KMS-11 (cell line): ENCODE measurements at regions not wholly inside any gene's neighbourhood (a gene's known extent, or its start where the extent isn't known, plus 50 kb on each side); places are given as distances from the start of the nearest gene placed in this dataset.
"Not testable (repeated sequence)": the region's sequence is repeated elsewhere in the genome, so short reads cannot be mapped to it uniquely, and the experiment has no call there.

Experiments
- H2AFZ ChIP-seq: fragments of 200-600 bp; sonication (generic); 2 replicates; pipeline ENCODE4 v1.6.1; 2016; ENCODE audit warnings: antibody characterized with exemption, mixed run types, low read depth
- H3K27ac ChIP-seq: fragments of 200-600 bp; sonication (generic); 2 replicates; pipeline ENCODE4 v1.6.1; 2016; ENCODE audit warnings: mild to moderate bottlenecking, mixed run types
- H3K27me3 ChIP-seq: fragments of 200-600 bp; sonication (generic); 2 replicates; pipeline ENCODE4 v1.6.1; 2017; ENCODE audit warnings: mild to moderate bottlenecking, low read depth, mixed run types, moderate library complexity; ENCODE audit not compliant: insufficient read depth
- H3K36me3 ChIP-seq: fragments of 200-600 bp; sonication (generic); 2 replicates; pipeline ENCODE4 v1.6.1; 2017; ENCODE audit warnings: mild to moderate bottlenecking, mixed run types; ENCODE audit not compliant: insufficient read depth
- H3K4me1 ChIP-seq: fragments of 200-600 bp; sonication (generic); 2 replicates; pipeline ENCODE4 v1.6.1; 2016; ENCODE audit warnings: mild to moderate bottlenecking, low read depth, mixed run types; ENCODE audit not compliant: poor library complexity, severe bottlenecking
- H3K4me2 ChIP-seq: fragments of 200-600 bp; sonication (generic); 2 replicates; pipeline ENCODE4 v1.7.0; 2016; ENCODE audit warnings: mild to moderate bottlenecking, mixed run types
- H3K4me3 ChIP-seq: fragments of 200-600 bp; sonication (generic); IDR thresholded peaks from 2 replicates; pipeline ENCODE4 v1.6.1; 2017; ENCODE audit warnings: low read depth, low read length, mixed read lengths; ENCODE audit not compliant: insufficient read depth
- H3K79me2 ChIP-seq: fragments of 200-600 bp; sonication (generic); 2 replicates; pipeline ENCODE4 v1.6.1; 2016; ENCODE audit warnings: low read depth, mixed run types; ENCODE audit not compliant: insufficient read depth
- H3K9ac ChIP-seq: fragments of 200-600 bp; sonication (generic); 2 replicates; pipeline ENCODE4 v1.6.1; 2016; ENCODE audit warnings: mild to moderate bottlenecking, mixed run types
- H4K20me1 ChIP-seq: fragments of 200-600 bp; sonication (generic); 2 replicates; pipeline ENCODE4 v1.6.1; 2016; ENCODE audit warnings: mild to moderate bottlenecking, mixed run types; ENCODE audit not compliant: insufficient read depth
- CTCF ChIP-seq: fragments of 200-600 bp; sonication (generic); conservative IDR thresholded peaks from 2 replicates; pipeline ENCODE4 v1.6.1; 2017; ENCODE audit warnings: low read depth, mild to moderate bottlenecking, antibody characterized with exemption, low read length, moderate library complexity, mixed read lengths

DNA sequence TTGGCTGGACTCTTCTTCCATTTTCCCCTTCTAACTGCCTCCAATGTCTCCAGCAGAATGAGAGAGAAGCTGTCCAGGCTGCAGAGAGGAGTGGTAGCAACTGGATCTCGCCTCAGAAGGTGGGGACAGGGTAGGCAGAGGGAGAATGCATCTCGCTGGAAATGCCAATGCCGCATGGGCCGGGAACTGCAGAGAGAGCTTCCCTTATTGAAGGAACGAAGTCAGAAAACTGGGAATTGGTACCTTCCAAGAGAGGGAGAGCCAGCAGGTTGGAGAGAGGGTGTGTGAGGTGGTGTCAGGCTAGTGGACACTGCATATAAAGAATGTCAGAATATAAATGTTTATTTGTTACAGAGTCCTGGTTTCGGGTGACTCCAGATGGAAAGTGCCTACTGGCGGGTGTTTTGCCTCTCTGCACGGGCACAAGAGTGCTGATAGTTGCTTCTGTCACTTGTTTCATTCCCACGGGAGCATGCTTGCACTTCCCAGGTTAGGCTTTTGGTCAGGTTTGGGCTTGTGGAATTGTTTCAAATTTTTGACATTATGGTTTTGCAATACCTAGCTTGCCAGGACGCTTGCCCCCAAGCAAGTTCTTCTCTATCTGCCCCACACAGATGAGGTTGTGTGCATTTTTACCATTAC is 156.8 kb upstream of the STS start:
- H3K27me3 ChIP-seq: no peaks in the 10 kb centered on the region
- H3K27ac ChIP-seq: no peak overlapping the region
- no peak overlapping the region for H3K9ac ChIP-seq
- H2AFZ ChIP-seq: no peak overlapping the region
- H3K4me2 ChIP-seq: no peak overlapping the region
- no peaks in the 10 kb centered on the region for H3K79me2 ChIP-seq
- TF ChIP-seq CTCF: no peak
- no peaks in the 10 kb centered on the region for H3K36me3 ChIP-seq
- no peaks in the 10 kb centered on the region for H3K4me1 ChIP-seq
- H4K20me1 ChIP-seq: no peaks in the 10 kb centered on the region
- H3K4me3 ChIP-seq: no peak overlapping the region

GRCh38 chrX:6989858-6990257 is 157.7 kb upstream of the STS start:
- Histone ChIP-seq H3K4me3 (no peak overlapping the region), H3K4me1 (no peaks in the 10 kb centered on the region), H3K79me2 (no peaks in the 10 kb centered on the region), H3K27ac (no peak overlapping the region), H3K27me3 (no peaks in the 10 kb centered on the region), H4K20me1 (no peaks in the 10 kb centered on the region), H3K4me2 (no peak overlapping the region), H3K9ac (no peak overlapping the region), H3K36me3 (no peaks in the 10 kb centered on the region), H2AFZ (no peak overlapping the region)
- TF ChIP-seq CTCF: no peak

DNA sequence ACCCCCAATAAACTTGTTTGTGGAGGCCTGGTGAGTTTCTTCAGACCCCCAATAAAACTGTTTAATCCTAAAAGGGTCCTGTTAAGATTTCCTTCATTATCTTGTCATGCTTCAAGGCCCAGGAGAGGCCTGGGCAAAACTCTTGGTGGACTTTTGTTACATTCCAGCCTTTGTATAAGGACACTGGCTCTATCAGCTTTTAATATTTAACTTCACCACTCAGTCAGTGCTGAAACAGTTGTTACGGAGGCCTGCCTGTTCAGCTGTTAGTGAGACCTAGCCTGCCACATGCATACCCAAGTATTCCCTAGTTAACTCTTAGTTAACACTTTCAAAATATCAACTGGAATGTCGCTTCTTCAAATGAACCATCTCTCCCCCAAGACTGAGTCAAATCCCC is 158.8 kb upstream of the STS start:
- not testable (repeated sequence) for H2AFZ ChIP-seq, H3K27me3 ChIP-seq, H3K79me2 ChIP-seq, H3K27ac ChIP-seq, H3K36me3 ChIP-seq, H3K9ac ChIP-seq, H3K4me1 ChIP-seq, H3K4me3 ChIP-seq, H3K4me2 ChIP-seq, H4K20me1 ChIP-seq

DNA sequence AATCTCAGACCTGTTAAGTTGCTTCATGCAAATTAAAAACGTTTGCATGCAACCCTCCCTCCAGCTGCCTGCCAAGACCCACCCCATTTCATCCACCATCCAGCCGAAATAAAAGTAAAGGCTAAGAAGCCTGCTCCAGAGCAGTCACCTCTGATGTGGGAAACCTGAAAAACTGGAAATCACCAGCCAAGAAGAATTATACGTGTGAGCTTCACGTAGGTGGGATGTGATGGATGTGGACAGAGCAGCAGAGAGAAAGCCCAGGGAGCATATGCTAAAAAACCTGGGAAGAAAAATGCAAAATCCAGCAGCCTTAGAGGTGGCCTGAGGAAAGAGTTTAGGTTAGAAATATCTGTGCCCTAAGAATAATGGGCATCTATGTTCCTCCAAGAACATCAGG is 160.6 kb upstream of the STS start:
- H3K4me1 ChIP-seq: no peaks in the 10 kb centered on the region
- no peak overlapping the region for H3K27ac ChIP-seq
- no peak overlapping the region for H3K4me2 ChIP-seq
- H2AFZ ChIP-seq: no peak overlapping the region
- TF ChIP-seq CTCF: no peak
- H3K4me3 ChIP-seq: no peak overlapping the region
- no peaks in the 10 kb centered on the region for H4K20me1 ChIP-seq
- H3K9ac ChIP-seq: no peak overlapping the region
- H3K36me3 ChIP-seq: no peaks in the 10 kb centered on the region
- H3K79me2 ChIP-seq: no peaks in the 10 kb centered on the region
- no peaks in the 10 kb centered on the region for H3K27me3 ChIP-seq

GRCh38 chrX:6985537-6985936 is 162.0 kb upstream of the STS start:
- Histone ChIP-seq H3K27me3 (no peaks in the 10 kb centered on the region), H3K36me3 (no peaks in the 10 kb centered on the region), H2AFZ (no peak overlapping the region), H3K27ac (no peak overlapping the region), H3K4me2 (no peak overlapping the region), H3K4me3 (no peak overlapping the region), H3K9ac (no peak overlapping the region), H3K4me1 (no peaks in the 10 kb centered on the region), H3K79me2 (no peaks in the 10 kb centered on the region), H4K20me1 (no peaks in the 10 kb centered on the region)
- no peak for TF ChIP-seq CTCF
